ENCODE measurements at regions not wholly inside any gene's neighbourhood (a gene's known extent, or its start where the extent isn't known, plus 50 kb on each side); places are given as distances from the start of the nearest gene placed in this dataset.

DNA sequence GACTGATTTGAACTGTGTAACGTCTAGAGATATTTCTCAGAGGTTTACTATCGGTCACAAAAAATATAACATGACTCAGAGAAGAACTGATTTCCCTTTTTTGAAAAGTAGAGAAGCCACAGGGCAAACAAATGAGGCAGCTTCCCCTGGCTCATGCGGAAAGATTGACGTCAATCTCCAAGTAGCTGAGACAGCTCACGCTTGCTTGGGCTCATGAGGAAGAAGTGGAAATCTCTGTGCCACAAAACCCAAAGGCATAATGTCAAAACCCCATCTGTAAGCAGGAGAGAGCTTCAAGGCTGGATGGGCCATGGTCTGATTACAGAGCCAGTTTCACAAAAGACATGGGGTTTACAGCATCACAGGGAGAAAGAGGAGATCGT, 188.1 kb downstream of the ARL4C start:
- ATAC-seq (peak; percentile 36), DNase-seq (ENCODE audit: low spot score) (no peak)

DNA sequence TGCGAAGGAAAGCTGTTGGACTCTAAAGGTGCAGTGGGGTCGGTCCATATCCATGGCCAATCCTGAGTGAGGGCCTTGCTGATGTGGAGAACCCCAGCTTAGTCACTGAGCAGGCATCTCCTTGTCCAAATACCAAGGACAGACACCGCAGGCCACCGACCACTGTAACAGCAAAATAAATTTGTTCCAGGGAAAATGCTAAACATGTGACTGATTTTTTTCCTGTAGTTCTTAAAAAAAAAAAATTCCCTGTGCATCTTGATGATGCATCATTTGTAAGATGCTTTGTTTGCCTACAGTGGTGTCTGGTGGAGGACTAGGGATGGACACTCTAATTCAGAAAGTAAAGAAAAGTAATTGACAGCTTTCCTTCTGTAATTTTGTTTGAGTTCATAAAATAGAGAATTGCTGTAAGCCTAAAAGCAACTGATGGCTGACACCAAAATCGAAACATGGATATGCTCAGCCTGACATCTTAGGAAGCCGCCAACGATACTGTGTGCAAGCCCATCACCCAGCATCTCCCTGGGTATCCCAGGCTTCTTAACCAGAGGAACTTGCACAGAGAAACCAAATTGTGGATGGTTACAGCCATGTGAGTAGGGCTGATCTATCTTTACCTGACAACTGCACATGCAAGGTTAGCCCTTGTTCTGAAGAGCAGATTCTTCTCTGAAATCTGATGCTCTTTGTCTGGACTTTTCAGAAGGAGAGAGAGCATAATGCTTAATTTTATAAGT, 188.6 kb downstream of the ARL4C start:
- no peak for ATAC-seq
- DNase-seq (ENCODE audit: low spot score), result no peak

DNA sequence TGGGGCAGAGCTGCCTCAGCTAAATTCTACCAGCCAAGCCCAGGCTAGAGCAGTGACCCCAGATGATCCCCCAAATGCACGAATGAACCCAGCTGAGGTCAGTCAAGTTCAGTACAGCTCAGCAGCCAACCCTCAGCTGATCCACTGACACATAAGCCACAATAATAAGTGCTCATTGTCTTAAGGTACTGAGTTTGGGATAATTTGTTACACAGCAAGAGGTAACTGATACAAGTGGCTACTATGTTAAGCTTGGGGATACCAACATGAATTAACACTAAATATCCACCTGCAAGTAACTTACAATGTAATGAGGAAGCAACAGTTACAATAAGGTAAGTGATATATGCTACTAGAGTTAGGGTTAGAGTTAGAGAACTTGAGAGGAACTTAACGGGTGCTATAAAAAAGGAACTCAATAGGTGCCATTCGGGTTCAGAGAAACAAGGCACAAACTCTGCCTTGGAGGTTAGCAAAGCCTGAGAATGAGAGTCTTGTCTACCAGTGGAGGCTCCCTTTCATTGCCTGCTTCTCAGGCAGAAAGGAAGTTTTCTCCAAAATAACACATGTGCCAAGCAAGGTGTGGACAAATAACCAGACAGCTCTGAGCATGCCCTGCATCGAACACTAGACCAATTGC, 189.4 kb downstream of the ARL4C start:
- DNase-seq (ENCODE audit: low spot score) (no peak), ATAC-seq (peak; percentile 37)

GRCh38 chr2:234306426-234307173, 190.3 kb downstream of the ARL4C start:
- no peak for ATAC-seq

GRCh38 chr2:234305846-234306245, 191.0 kb downstream of the ARL4C start:
- DNase-seq (ENCODE audit: low spot score), result no peak
- ATAC-seq, result no peak

More at GRCh38 chr2:234306426-234307173, 190.3 kb downstream of the ARL4C start:
- DNase-seq (ENCODE audit: low spot score), result no peak

DNA sequence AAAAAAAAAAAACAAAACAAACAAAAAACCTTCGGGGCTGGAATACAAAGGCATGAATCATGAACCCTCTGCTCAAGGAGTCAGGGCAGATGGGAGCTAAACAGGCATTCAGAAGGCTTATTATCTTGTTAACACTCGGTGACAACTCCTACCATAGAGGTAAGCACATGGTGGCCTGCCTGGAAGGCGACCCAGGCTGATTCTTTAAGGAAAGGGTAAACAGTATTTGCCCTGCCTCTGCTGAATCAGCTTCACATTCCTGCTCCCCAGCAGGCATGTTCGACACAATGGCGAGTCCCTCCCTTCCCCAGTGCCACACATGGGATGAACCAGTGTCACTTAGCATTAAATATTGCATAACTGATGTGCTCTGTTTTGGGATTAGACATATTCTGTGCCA, 191.9 kb downstream of the ARL4C start:
- DNase-seq (ENCODE audit: low spot score) (no peak), ATAC-seq (no peak)

- DNase-seq (ENCODE audit: low spot score) (no peak), ATAC-seq (no peak)
These were observed 194.3 kb downstream of the ARL4C start for GRCh38 chr2:234302664-234302991.

GRCh38 chr2:234300932-234301823, 195.7 kb downstream of the ARL4C start:
- no peak for ATAC-seq
- DNase-seq (ENCODE audit: low spot score), result no peak

DNA sequence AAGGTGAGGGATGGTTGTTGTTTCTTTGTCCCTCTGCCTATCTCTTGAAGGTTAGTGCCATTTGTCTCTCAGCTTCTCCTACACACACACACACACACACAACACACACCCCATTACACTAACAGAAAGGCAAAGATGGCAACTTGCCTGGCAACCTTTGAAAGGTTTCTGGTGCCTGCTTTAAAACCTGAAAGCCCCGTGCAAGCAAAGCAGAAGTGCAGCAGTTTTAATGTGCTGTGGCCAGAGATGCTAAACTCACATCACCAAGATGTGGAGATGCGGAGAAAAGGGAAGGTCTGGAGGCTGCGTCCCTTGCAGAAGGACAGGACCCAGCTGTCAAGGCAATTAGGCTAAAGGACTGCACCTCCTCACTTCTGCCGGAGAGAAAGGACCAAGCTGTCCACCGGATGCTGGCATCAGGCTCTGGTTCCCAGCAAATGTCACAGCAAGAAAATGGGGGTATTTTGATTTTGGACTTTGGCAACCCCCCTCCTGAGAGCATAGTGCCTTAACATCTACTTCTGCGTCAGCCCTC, 196.4 kb downstream of the ARL4C start:
- DNase-seq (ENCODE audit: low spot score), result no peak
- ATAC-seq, result no peak

- DNase-seq (ENCODE audit: low spot score) (no peak), ATAC-seq (no peak)
These were observed 198.0 kb downstream of the ARL4C start for GRCh38 chr2:234298918-234299317.

DNA sequence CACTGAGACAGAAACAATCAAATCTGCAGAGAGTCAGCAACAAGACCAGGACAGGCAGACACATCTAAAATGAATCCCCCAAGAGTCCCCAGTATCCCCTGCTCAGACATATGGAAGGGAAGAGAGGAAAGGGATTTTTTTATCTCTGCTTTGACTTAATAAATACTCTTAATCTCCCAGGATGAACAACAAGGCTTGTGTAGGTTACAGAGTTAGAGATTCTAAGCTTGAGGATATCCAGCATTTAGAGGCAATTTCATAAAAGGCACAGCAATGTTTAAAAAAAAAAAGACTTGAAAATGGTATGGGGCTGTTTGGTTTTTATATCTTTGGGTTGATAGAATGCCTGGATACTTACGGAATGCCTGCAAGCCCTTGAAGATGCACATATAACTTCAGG, 199.9 kb downstream of the ARL4C start:
- DNase-seq (ENCODE audit: low spot score) (no peak), ATAC-seq (no peak)

DNA sequence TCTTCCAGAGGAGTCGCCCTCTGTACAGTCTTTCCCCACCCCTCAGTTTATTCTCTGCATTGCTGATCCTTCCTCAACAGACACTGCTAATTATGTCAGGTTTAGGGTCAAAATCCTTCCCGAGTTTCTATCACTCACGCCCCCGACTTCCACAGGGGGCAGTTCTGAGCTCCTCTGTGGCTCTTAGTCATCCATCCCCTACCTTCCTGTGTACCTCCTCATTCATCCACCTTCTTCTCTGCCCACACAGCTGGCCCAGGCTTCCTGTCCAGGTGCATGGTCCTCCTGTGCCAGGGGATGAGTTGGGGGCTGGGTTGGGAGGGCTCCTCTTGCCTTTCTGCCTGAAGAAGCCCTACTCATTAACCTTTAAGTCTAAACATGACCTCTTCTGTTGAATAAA, 202.9 kb downstream of the ARL4C start:
- ATAC-seq (no peak), DNase-seq (ENCODE audit: low spot score) (no peak)

DNA sequence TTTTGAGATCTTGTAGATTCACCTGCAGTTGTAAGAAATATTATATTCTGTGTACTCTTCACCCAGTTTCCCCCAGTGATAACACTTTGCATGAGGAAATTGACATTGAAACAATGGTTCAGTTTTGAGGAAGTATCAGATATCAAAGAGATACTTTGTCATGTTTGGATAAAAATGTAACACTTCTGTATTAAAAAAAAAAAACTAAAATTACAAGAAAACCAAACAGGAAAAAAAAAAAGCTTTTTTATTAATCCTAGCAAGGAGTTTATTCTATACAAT, 204.0 kb downstream of the ARL4C start:
- DNase-seq (ENCODE audit: low spot score) (no peak), ATAC-seq (no peak)

DNA sequence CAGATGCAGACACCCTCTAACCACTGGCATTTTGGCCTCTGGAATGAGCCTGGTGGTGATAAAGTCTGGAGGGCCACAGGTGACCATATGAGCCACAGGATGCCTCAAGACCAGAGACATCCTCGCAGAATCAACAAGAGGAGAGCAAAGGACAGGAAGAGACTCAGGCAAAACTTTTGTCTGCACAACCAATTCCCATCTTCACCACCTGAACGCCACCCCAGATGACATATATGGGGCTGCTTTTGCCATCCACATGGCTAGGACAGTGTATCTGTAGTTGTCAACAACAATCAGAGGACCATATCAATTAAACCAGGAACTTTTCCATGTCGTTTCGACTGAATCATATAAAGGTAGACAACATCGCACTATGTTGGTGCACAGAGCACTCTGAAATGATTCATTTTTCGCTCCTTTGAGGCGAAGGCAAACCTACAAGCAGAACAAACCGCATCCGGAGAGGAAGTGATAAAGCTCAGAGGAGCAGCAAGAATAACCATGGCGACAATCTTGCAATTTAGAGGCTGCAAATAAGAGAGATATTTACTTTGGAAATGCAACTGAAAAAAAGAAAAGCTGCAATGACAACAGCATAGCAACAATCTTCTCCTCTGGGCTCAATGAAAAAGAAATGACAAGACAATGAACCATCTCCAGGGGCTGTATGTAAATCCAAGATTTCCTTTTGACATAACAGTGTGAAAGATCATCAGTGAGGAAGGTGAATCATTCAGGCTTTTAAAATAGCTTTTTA, 204.5 kb downstream of the ARL4C start:
- peak; percentile 13 for ATAC-seq
- DNase-seq (ENCODE audit: low spot score), result no peak

GRCh38 chr2:234291765-234292204, 205.1 kb downstream of the ARL4C start:
- ATAC-seq (peak; percentile 29), DNase-seq (ENCODE audit: low spot score) (no peak)

DNA sequence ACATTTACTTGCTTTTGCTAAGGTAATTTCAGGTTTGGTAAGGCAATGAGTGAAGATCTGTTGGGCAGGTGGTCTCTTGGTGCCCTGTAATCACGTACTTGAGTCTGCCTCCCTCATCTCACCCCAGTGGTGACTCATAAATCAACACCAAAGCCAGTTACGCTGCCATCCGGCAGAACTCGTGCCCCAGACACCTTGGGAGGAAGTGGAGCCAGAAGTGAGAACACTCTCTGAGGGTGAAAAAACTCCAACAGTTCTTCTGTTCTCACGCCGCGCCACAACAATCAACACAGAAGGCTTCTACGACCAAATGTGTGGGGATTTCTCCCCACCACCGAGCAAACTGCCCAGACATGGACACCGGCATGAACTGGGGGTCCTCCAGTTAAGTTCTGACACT, 206.2 kb downstream of the ARL4C start:
- ATAC-seq, result peak; percentile 11
- DNase-seq (ENCODE audit: low spot score), result no peak

DNA sequence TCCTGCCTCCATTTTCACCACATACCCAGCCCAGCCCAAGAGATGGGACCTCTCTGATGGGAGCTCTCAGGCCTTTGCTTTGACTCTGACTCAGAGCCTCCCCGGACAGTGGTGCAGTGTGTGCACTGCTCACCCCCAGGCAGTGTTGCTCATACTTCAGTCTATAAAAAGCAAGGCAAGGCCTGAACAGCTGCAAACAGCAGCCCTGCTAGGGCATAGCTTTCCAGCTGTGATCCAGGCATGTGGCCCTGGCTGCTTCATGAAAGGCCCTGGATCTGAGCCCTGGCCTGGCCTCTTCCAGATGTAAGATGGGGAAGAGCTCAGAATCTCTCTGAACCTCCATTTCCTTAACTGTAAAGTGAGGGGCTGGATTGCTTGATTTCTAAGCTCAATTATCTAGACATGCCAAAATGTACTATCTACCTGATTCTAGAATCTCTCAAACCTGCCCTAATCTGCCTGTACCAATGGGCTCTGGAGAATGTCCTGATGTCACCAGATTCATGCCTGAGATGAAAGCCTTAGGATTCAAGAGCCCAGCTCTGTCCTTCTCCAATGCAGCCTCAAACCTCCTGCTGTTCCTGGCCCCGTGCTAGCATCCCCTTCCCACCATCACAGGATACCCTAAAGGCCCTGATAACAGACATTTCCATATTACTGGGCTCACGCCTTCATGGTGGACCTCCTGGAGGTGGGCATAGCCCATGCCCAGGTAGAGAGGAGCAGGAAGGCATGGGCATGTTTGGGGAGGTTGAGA, 206.9 kb downstream of the ARL4C start:
- DNase-seq (ENCODE audit: low spot score) (no peak), ATAC-seq (peak; percentile 9)

DNA sequence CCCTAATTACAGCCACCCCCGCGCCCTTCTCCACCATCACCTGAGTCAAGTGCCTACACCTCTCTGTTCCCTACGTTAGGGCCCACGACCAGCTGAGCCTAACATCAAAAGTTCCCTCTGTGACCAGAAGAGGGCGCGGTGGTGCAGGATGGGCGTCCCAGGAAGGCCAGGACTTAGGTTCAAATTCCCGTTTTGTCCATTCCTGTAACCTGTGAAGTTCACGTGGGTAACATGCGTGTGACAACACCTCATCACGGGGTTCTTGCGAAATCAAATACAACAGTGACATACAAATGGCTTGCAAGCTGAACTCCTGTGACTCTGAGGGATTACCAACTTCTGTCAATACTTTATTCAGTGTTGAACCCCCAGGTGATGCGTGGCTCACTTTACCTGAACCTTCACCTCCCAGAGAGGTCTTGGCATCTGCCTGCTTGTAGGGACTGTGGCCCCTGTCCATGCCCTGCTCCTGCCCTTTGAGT, 207.9 kb downstream of the ARL4C start:
- DNase-seq (ENCODE audit: low spot score), result peak; percentile 74
- peak; percentile 82 for ATAC-seq

DNA sequence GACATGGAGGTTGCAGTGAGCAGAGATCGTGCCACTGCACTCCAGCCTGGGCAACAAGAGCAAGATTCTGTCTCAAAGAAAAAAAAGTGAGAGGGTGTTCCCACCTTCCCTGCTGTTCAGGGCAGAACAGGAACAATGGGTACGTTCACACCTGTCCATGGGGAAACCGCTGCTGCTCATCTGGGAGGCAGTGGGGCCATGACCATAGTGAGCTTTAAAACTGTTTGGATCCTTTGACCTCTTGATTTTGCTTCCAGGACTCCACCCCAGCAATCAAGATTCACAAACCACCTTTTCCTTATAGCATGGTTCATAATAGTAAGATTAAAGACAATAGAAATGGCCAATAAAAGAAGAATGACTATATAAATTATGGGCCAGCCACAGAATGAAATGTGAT, 209.2 kb downstream of the ARL4C start:
- no peak for ATAC-seq
- no peak for DNase-seq (ENCODE audit: low spot score)

Data from left lobe of liver (tissue), 2 donors.